ENCODE measurements at regions not wholly inside any gene's neighbourhood (a gene's known extent, or its start where the extent isn't known, plus 50 kb on each side); places are given as distances from the start of the nearest gene placed in this dataset.

DNA sequence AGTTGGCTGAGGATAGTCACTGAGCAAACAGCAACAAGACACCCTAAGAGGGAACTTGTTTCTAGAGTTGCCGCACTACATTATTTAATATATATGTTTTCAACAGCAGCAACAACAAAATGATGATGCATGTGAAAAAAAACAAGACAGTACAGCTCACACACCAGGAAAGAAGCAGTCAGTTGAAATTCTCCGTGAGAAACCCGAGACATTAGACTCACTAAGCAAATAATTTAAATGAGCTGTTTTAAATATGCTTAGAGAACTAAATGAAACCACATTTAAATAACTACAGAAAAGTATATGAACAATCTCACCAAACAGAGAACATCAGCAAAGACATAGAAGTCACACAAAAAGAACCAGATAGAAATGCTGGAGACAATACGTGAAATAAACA is 426.3 kb upstream of the PFKP start:
- TF ChIP-seq, protein P1, sequence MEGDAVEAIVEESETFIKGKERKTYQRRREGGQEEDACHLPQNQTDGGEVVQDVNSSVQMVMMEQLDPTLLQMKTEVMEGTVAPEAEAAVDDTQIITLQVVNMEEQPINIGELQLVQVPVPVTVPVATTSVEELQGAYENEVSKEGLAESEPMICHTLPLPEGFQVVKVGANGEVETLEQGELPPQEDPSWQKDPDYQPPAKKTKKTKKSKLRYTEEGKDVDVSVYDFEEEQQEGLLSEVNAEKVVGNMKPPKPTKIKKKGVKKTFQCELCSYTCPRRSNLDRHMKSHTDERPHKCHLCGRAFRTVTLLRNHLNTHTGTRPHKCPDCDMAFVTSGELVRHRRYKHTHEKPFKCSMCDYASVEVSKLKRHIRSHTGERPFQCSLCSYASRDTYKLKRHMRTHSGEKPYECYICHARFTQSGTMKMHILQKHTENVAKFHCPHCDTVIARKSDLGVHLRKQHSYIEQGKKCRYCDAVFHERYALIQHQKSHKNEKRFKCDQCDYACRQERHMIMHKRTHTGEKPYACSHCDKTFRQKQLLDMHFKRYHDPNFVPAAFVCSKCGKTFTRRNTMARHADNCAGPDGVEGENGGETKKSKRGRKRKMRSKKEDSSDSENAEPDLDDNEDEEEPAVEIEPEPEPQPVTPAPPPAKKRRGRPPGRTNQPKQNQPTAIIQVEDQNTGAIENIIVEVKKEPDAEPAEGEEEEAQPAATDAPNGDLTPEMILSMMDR (IDR thresholded peaks at IDR 0.05), result no peak
- TF ChIP-seq POLR2A (IDR thresholded peaks at IDR 0.05) (no peak), POLR2AphosphoS5 (IDR thresholded peaks at IDR 0.05) (no peak)
